ENCODE measurements at regions not wholly inside any gene's neighbourhood (a gene's known extent, or its start where the extent isn't known, plus 50 kb on each side); places are given as distances from the start of the nearest gene placed in this dataset.

- no peak for DNase-seq (ENCODE audit: low read depth in 2 of 2)
These were observed 53.1 kb upstream of the UBL3 start for GRCh38 chr13:29903543-29903942.

- DNase-seq (ENCODE audit: low read depth in 2 of 2), result no peak
These were observed 52.4 kb upstream of the UBL3 start for GRCh38 chr13:29902632-29903305.

- peak in 1 of 2 donors; percentile 10 for DNase-seq (ENCODE audit: low read depth in 2 of 2)
These were observed 51.6 kb upstream of the UBL3 start for GRCh38 chr13:29901710-29902631.

All from stimulated activated CD4-positive, alpha-beta T cell treated with anti-CD3 and anti-CD28 coated beads, Interleukin-1b, Interleukin-23, amount 100 ng/mL, for 4 hours (primary cell).